ENCODE measurements at regions not wholly inside any gene's neighbourhood (a gene's known extent, or its start where the extent isn't known, plus 50 kb on each side); places are given as distances from the start of the nearest gene placed in this dataset.

DNA sequence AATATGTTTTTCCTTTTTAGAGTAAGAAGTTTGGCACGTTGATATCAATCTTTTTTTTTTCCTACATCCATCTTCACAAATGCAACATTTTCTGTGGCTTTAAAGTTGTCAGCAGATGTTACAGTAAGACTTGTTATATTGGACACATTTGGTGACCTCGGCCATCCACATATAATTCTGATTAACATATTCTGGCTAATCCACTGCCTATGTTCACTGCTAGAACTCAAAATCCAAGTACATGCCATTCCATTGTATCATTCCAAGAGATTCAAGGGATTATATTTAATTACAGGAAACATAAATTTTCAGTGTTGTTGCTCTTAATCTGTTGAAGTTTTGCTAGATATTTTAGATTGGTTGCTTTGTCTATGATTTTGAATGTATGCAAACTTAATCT is 367.6 kb downstream of the TENT5A start:
- intact Hi-C loops (cut with DNase I; ENCODE audit: low total_unique reads) = no loop called here
- no peak for DNase-seq (ENCODE audit: low spot score in 2 of 2)
- no peaks in the 10 kb centered on the region for H3K9me3 ChIP-seq
- no peak overlapping the region for H3K4me3 ChIP-seq
- TF ChIP-seq CTCF (IDR thresholded peaks at IDR 0.05) = no peak
- TF ChIP-seq POLR2A (IDR thresholded peaks at IDR 0.05) = no peak
- no peaks in the 10 kb centered on the region for H3K36me3 ChIP-seq
- no peak overlapping the region for H3K27ac ChIP-seq
- no peaks in the 10 kb centered on the region for H3K4me1 ChIP-seq
- H3K27me3 ChIP-seq = no peaks in the 10 kb centered on the region

DNA sequence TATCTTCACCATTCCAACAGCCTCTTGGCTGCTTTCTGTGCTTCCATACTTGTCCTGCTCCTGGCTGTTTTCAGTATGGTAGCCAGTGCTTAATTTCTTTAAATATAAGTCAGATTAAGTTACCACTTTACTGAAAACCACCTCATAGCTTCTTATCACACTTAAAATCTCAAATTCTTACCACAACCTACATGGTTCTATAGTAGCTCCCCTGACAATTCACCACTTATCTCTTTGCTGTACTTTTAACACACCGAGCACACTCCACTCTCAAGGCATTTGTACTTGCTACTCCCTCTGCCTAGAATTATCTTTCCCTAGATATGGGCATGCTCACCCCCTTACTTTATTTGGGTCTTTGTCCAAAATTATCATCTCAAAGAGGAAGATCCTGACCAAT is 369.0 kb downstream of the TENT5A start:
- Histone ChIP-seq H3K27me3 (no peaks in the 10 kb centered on the region), H3K4me3 (no peak overlapping the region), H3K36me3 (no peaks in the 10 kb centered on the region), H3K4me1 (no peaks in the 10 kb centered on the region), H3K9me3 (no peaks in the 10 kb centered on the region), H3K27ac (no peak overlapping the region)
- intact Hi-C loops (cut with DNase I; ENCODE audit: low total_unique reads) = no loop called here
- TF ChIP-seq POLR2AphosphoS5 (IDR thresholded peaks at IDR 0.05) (no peak), CTCF (IDR thresholded peaks at IDR 0.05) (no peak), POLR2A (IDR thresholded peaks at IDR 0.05) (no peak)
- DNase-seq (ENCODE audit: low spot score in 2 of 2) = no peak

DNA sequence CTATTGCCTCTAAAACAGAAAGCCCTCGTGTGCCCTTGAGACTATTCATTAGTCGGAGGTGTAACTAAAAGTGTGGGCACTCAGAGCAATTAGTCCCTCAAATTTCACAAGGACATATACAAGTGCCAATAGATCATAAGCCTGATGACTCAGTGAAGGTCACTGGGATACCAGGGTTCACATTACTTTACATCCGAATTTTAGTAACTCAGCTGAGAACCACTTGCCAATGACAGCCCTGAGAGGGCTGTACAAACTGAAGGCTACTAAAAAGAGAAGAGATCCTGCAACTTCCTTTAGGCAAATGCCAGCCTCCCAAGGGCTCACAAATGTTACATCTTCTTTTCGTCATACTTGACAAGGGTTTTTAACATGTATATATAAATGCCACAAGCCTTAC is 369.6 kb downstream of the TENT5A start:
- no peak for DNase-seq (ENCODE audit: low spot score in 2 of 2)
- Histone ChIP-seq H3K4me3 (no peak overlapping the region), H3K27me3 (no peaks in the 10 kb centered on the region), H3K9me3 (no peaks in the 10 kb centered on the region), H3K4me1 (no peaks in the 10 kb centered on the region), H3K27ac (no peak overlapping the region), H3K36me3 (no peaks in the 10 kb centered on the region)
- intact Hi-C loops (cut with DNase I; ENCODE audit: low total_unique reads) = no loop called here
- TF ChIP-seq CTCF (IDR thresholded peaks at IDR 0.05) (no peak), POLR2AphosphoS5 (IDR thresholded peaks at IDR 0.05) (no peak), POLR2A (IDR thresholded peaks at IDR 0.05) (no peak)

- no peaks in the 10 kb centered on the region for H3K36me3 ChIP-seq
- no peak for DNase-seq (ENCODE audit: low spot score in 2 of 2)
- H3K4me1 ChIP-seq = no peaks in the 10 kb centered on the region
- TF ChIP-seq POLR2AphosphoS5 (IDR thresholded peaks at IDR 0.05) (no peak), CTCF (IDR thresholded peaks at IDR 0.05) (no peak)
- no peak overlapping the region for H3K4me3 ChIP-seq
- no peaks in the 10 kb centered on the region for H3K27me3 ChIP-seq
- no peak overlapping the region for H3K27ac ChIP-seq
- intact Hi-C loops (cut with DNase I; ENCODE audit: low total_unique reads) = no loop called here
- no peaks in the 10 kb centered on the region for H3K9me3 ChIP-seq
Measured at GRCh38 chr6:81381382-81381916, 371.0 kb downstream of the TENT5A start.

- intact Hi-C loops (cut with DNase I; ENCODE audit: low total_unique reads) = no loop called here
- no peak for TF ChIP-seq CTCF (IDR thresholded peaks at IDR 0.05)
- TF ChIP-seq POLR2A (IDR thresholded peaks at IDR 0.05) = no peak
- TF ChIP-seq POLR2AphosphoS5 (IDR thresholded peaks at IDR 0.05) = no peak
- Histone ChIP-seq H3K27me3 (no peaks in the 10 kb centered on the region), H3K4me3 (no peak overlapping the region), H3K36me3 (no peaks in the 10 kb centered on the region), H3K9me3 (no peaks in the 10 kb centered on the region), H3K27ac (no peak overlapping the region), H3K4me1 (no peaks in the 10 kb centered on the region)
- DNase-seq (ENCODE audit: low spot score in 2 of 2) = no peak
Measured at GRCh38 chr6:81380718-81381338, 371.7 kb downstream of the TENT5A start.
